Activated CD4-positive, alpha-beta memory T cell treated with anti-CD3 and anti-CD28 coated beads for 36 hours (primary cell): ENCODE measurements at regions not wholly inside any gene's neighbourhood (a gene's known extent, or its start where the extent isn't known, plus 50 kb on each side); places are given as distances from the start of the nearest gene placed in this dataset.

Source experiments
- CTCF ChIA-PET: fragments of 350-600 bp; sonication (Branson Sonifier 250); formaldehyde crosslinking; loops from one replicate; lab custom pipeline; 2021; ENCODE audit warnings: antibody characterized with exemption, inconsistent platforms; lab: Charles Lee
- POLR2A ChIA-PET: fragments of 350-600 bp; sonication (Branson Sonifier 250); formaldehyde crosslinking; loops from one replicate; lab custom pipeline; 2021; ENCODE audit warnings: antibody characterized with exemption; lab: Charles Lee
- DNase-seq: peaks from one replicate; pipeline ENCODE4 v3.0.0-alpha.2; 2020
- H3K27ac Mint-ChIP-seq: one replicate; pipeline ENCODE4 v1.8.0; 2021; ENCODE audit warnings: mixed read lengths
- H3K27me3 Mint-ChIP-seq: one replicate; pipeline ENCODE4 v1.8.0; 2021; ENCODE audit warnings: mixed read lengths
- H3K36me3 Mint-ChIP-seq: one replicate; pipeline ENCODE4 v1.8.0; 2021; ENCODE audit warnings: mixed read lengths
- H3K4me1 Mint-ChIP-seq: one replicate; pipeline ENCODE4 v1.8.0; 2021; ENCODE audit warnings: low read depth, mixed read lengths
- H3K4me3 Mint-ChIP-seq: one replicate; pipeline ENCODE4 v1.8.0; 2021; ENCODE audit warnings: mild to moderate bottlenecking, mixed read lengths
- H3K9me3 Mint-ChIP-seq: one replicate; pipeline ENCODE4 v1.8.0; 2021; ENCODE audit warnings: mixed read lengths
- intact Hi-C: fragments of 100-400 bp; cut with micrococcal nuclease; formaldehyde crosslinking; loops from one replicate; pipeline ENCODE4 v1.15.1; 2023

DNA sequence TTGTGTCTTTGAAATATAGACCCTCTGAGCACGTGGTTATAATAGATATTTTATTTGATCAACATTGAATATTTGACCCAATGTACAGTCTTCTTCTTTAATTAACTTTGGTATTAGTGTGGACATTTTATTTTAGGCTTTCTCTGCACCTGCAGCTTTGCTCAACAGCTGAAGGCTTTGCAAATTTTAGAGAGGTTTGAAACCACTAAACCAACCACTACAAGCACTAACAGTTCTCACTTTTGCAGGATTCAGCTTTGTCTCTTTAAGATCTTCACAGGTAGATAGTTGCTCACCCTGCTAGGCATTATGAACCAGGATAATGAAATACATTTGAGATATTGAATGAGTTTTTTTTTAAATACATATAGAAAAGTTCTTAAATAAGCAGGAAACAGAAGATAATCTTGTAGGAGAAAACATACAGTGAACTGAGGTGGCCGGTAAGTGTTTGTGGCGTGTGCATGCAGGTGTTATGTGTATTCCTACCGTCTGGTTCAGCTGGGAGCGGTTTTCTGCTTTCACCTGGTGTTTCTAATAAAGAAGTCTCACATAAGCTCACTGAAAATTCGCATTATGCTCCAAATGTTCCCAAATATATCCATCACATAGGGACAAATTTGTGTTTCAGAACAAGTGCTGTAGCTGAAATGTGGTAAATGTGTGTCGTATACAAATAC is 1508.3 kb upstream of the TENM3 start:
- DNase-seq, result no peak
- intact Hi-C loops, result no loop called here
- ChIA-PET POLR2A (no interaction called here), CTCF (no interaction called here)
- no peaks in the 10 kb centered on the region for H3K4me1 Mint-ChIP-seq
- H3K36me3 Mint-ChIP-seq, result no peaks in the 10 kb centered on the region
- no peaks in the 10 kb centered on the region for H3K27me3 Mint-ChIP-seq
- H3K9me3 Mint-ChIP-seq, result peaks cover 9% of the 10 kb centered on the region
- H3K4me3 Mint-ChIP-seq, result no peak overlapping the region
- no peak overlapping the region for H3K27ac Mint-ChIP-seq

DNA sequence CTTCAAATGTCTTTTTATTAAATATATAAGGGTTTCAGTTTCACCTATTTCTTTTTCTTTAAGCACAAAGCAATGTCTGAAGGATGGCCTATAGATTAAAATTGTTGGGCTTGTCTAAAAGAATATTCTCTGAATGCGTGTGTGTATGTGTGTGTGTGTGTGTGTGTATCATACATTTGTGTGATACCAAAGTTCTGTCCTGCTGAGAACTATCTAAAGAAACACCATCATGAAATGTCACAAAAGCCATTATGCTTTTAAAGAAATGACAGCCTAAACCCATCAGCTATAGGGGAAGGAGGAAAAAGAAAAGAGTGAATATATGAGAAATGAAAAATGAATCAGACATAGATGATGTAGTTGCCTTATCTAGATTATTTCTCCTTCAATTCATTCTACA is 1501.5 kb upstream of the TENM3 start:
- H3K4me1 Mint-ChIP-seq, result no peaks in the 10 kb centered on the region
- H3K36me3 Mint-ChIP-seq, result no peaks in the 10 kb centered on the region
- peaks cover 4% of the 10 kb centered on the region for H3K9me3 Mint-ChIP-seq
- H3K4me3 Mint-ChIP-seq, result no peak overlapping the region
- ChIA-PET POLR2A (no interaction called here), CTCF (no interaction called here)
- no peak for DNase-seq
- intact Hi-C loops, result no loop called here
- H3K27me3 Mint-ChIP-seq, result no peaks in the 10 kb centered on the region
- no peak overlapping the region for H3K27ac Mint-ChIP-seq

DNA sequence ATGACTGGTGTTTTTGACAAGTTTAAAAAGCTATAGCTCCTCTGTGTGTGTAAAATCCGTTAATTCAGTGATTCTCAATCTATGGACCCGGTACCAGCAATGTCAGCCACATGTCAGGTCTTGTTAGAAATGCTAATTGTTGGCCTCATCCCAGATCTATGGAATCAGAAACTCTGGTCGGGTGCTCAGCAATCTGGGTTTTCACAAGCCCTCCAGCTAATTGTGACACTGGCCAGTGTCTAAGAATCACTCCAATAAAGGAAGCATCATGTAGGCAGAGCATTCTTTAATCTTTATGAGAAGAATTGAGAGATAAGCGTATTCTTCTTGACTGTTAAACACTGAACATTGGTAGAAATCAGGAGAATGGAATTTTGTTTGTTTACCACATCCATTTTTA is 1498.2 kb upstream of the TENM3 start:
- ChIA-PET CTCF (no interaction called here), POLR2A (no interaction called here)
- Mint-ChIP-seq H3K4me1 (no peaks in the 10 kb centered on the region), H3K27ac (no peak overlapping the region), H3K36me3 (no peaks in the 10 kb centered on the region), H3K27me3 (no peaks in the 10 kb centered on the region), H3K9me3 (no peaks in the 10 kb centered on the region), H3K4me3 (no peak overlapping the region)
- DNase-seq, result no peak
- intact Hi-C loops, result no loop called here

DNA sequence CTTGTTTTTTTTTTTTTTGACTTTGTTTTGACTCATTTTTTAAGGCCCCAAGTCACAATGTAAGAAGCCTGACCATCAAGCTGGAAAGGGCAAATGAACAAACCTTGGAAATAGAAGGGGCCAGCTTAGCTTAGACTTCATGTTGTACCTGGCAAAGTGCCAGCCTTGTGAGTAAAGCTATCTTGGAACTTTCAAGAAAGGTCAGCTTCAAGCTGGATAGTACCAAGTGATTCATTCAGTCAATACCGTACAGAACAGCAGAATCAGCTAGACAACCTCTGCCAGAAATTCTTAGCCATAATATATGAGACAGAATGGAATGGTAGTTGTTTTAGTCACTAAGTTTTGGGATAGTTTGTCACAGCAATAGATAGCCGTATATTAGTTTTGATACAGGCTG is 1492.2 kb upstream of the TENM3 start:
- no peak for DNase-seq
- Mint-ChIP-seq H3K27me3 (no peaks in the 10 kb centered on the region), H3K27ac (no peak overlapping the region), H3K4me1 (no peaks in the 10 kb centered on the region), H3K9me3 (peaks cover 12% of the 10 kb centered on the region), H3K4me3 (no peak overlapping the region), H3K36me3 (peaks cover 2% of the 10 kb centered on the region)
- ChIA-PET CTCF (interaction anchor here (0.6 kb wide), 1 partner anchor 17 kb away, joined by 4 read pairs; no protein-coding TSS in a partner anchor), POLR2A (no interaction called here)
- intact Hi-C loops, result no loop called here

DNA sequence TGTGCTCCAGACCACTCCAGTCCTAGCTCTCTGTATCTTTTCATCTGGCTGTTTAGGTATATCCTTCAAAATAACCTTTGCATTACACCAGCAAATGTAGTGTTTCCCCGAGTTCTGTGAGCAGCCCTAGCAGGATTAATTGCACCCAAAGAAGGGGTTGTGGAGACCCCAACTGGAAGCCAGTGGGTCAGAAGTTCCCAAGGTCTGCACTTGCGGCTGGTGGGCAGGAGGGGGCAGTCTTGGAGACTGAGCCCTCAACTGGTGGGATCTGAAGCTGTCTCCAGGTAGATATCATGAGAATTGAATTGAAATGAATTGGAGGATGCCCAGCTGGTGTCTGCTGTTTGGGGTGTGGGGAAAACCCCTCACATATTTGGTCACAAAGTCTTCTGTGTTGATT is 1485.3 kb upstream of the TENM3 start:
- Mint-ChIP-seq H3K9me3 (peaks cover 3% of the 10 kb centered on the region), H3K27ac (no peak overlapping the region), H3K4me3 (no peak overlapping the region), H3K4me1 (no peaks in the 10 kb centered on the region), H3K36me3 (no peaks in the 10 kb centered on the region), H3K27me3 (no peaks in the 10 kb centered on the region)
- intact Hi-C loops, result no loop called here
- CTCF ChIA-PET, result no interaction called here
- no peak for DNase-seq
- POLR2A ChIA-PET, result no interaction called here

DNA sequence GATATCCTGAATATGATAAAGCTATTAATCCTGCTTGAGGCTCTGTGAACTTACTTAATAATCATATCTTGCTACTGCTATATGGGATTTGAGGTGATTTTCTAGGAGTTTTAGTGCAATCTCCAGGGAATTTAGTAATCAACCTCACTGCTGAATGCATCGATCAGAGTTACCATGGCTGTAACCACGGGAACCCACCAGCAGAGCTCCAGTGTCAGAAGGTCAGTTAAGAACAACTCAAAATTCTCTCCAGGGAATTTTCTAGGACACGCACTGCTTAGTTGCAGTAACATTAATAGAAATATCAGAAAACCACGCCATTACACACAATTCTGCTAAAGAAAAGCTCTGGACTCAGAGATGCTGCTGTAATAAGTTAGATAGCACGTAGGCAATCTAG is 1477.2 kb upstream of the TENM3 start:
- no peaks in the 10 kb centered on the region for H3K4me1 Mint-ChIP-seq
- H3K4me3 Mint-ChIP-seq, result no peak overlapping the region
- ChIA-PET CTCF (no interaction called here), POLR2A (no interaction called here)
- intact Hi-C loops, result no loop called here
- H3K27me3 Mint-ChIP-seq, result no peaks in the 10 kb centered on the region
- H3K27ac Mint-ChIP-seq, result no peak overlapping the region
- H3K36me3 Mint-ChIP-seq, result no peaks in the 10 kb centered on the region
- DNase-seq, result no peak
- no peaks in the 10 kb centered on the region for H3K9me3 Mint-ChIP-seq

DNA sequence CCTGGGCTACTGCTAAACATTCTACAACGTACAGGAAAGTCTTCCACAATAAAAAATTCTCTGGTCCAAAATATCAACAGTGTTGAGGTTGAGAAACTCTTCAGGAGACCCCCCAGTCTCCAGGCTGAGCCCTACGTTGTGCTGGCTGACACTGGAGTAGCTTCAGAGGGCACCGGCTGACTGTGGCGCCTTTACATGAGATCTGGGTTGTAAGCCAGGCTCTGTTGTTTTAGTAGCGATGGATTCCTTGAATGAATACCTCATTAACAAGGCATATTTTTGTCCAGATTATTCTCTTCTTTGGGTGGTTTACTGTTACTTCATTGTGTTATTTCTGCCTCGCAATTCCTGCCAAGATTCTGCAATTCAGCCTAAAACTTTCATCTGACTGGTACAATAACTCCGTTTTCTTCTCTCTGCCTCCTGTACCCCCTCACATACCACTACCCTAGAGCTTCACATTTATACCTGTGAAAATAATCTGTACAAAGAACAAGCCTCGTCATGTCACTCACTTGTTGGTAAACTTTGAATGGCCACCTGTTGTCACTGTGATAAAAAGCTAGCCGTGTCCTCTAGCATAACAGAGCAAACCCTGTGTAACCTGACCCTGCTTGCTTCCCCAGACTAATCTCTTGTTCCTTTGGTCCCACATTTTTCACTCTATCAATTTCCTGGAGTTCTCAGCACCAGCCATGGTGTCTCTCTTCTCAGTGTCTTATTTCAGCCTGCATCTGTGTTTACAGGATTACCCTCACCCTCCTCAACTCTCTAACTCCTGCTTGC is 1476.1 kb upstream of the TENM3 start:
- H3K27ac Mint-ChIP-seq, result no peak overlapping the region
- no peaks in the 10 kb centered on the region for H3K27me3 Mint-ChIP-seq
- H3K4me1 Mint-ChIP-seq, result no peaks in the 10 kb centered on the region
- no peaks in the 10 kb centered on the region for H3K36me3 Mint-ChIP-seq
- intact Hi-C loops, result no loop called here
- H3K9me3 Mint-ChIP-seq, result no peaks in the 10 kb centered on the region
- CTCF ChIA-PET, result interaction anchor here (1.2 kb wide), 1 partner anchor 103 kb away, joined by 3 read pairs; no protein-coding TSS in a partner anchor
- no peak for DNase-seq
- POLR2A ChIA-PET, result no interaction called here
- no peak overlapping the region for H3K4me3 Mint-ChIP-seq

DNA sequence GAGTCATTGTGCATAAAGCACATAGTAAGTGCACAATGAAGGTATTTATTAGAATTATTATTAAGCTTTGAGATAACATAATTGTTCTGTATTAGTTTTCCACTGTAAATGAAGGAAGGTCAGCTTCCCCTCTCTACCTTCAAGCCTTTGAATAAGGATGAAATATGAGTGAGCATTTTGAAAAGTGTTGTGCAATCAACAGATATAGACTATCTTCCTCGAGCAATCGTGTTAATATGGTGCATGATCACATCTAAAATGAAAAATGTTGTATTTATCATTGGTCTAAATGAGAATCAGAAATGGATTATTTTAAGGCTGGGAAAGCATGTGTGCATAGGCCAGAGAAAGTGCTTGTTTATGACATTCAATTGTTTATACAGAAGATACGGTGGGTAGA is 1474.6 kb upstream of the TENM3 start:
- Mint-ChIP-seq H3K9me3 (no peaks in the 10 kb centered on the region), H3K27me3 (no peaks in the 10 kb centered on the region), H3K4me1 (no peaks in the 10 kb centered on the region), H3K27ac (no peak overlapping the region), H3K36me3 (no peaks in the 10 kb centered on the region), H3K4me3 (no peak overlapping the region)
- intact Hi-C loops, result no loop called here
- ChIA-PET CTCF (no interaction called here), POLR2A (no interaction called here)
- DNase-seq, result no peak

DNA sequence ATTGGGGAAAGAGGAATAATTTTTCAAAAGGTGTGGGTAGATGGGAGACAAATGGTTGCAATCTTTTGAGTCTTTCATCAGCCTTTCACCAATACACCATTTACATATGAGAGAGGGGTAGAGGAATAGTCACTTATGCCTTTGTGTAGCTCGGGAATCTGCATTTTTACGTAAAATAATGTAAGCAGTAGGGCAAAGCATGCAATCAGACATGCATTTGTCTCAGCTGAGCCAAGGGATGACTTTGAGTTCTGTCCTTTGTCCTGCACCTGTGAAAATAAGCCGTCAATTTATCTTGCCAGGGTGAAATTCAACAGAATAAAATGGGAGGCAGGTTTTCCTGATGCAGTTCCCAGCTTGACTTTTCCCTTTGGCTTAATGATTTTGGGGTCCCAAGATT is 1473.4 kb upstream of the TENM3 start:
- POLR2A ChIA-PET, result no interaction called here
- intact Hi-C loops, result no loop called here
- H3K27me3 Mint-ChIP-seq, result no peaks in the 10 kb centered on the region
- no peaks in the 10 kb centered on the region for H3K36me3 Mint-ChIP-seq
- no peak overlapping the region for H3K4me3 Mint-ChIP-seq
- H3K4me1 Mint-ChIP-seq, result no peaks in the 10 kb centered on the region
- H3K9me3 Mint-ChIP-seq, result peaks cover 5% of the 10 kb centered on the region
- no peak for DNase-seq
- CTCF ChIA-PET, result no interaction called here
- H3K27ac Mint-ChIP-seq, result no peak overlapping the region

DNA sequence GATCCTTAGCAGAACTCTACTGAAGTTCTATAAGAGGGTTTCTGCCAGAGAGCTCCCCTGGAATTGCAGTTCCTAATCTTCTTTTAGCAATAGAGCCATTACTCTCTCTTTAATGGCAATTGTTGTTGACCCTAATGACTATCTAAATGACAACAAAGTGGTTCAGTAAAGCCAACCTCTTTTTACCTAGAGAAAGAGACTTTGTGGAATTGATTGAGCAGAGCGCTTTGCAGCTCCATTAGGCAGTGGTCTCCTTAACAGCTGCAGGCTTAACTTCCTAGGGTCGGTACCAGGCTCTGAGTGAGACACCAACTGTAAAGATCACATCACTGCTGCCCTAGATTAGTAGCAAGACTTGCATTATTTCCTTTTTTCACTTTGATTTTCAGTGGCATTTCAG is 1472.9 kb upstream of the TENM3 start:
- Mint-ChIP-seq H3K9me3 (peaks cover 5% of the 10 kb centered on the region), H3K27me3 (no peaks in the 10 kb centered on the region), H3K36me3 (no peaks in the 10 kb centered on the region), H3K4me3 (no peak overlapping the region), H3K4me1 (no peaks in the 10 kb centered on the region), H3K27ac (no peak overlapping the region)
- POLR2A ChIA-PET, result no interaction called here
- intact Hi-C loops, result no loop called here
- DNase-seq, result no peak
- CTCF ChIA-PET, result no interaction called here

DNA sequence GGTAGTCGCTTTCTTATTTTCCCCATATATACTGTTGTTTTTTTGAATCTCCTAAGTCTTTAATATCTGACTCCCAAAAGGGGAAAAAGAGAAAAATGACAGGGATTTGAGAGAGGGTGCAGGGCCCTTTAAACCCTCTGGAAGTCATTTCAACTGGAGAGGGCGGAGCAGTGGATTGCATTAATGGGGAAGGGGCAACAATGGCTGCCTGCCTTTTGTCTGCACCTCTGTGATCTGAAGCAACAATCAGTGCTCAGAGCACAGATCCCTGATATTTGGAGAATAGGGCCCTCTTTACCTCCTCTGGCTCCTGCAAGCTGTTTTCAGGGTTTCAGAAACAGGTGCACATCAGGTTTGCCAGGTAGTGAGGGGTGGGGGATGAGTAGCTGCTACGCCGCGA is 1458.3 kb upstream of the TENM3 start:
- no peaks in the 10 kb centered on the region for H3K36me3 Mint-ChIP-seq
- no peaks in the 10 kb centered on the region for H3K4me1 Mint-ChIP-seq
- H3K4me3 Mint-ChIP-seq, result no peak overlapping the region
- POLR2A ChIA-PET, result no interaction called here
- DNase-seq, result no peak
- intact Hi-C loops, result no loop called here
- CTCF ChIA-PET, result no interaction called here
- peaks cover 6% of the 10 kb centered on the region for H3K9me3 Mint-ChIP-seq
- no peaks in the 10 kb centered on the region for H3K27me3 Mint-ChIP-seq
- H3K27ac Mint-ChIP-seq, result no peak overlapping the region

DNA sequence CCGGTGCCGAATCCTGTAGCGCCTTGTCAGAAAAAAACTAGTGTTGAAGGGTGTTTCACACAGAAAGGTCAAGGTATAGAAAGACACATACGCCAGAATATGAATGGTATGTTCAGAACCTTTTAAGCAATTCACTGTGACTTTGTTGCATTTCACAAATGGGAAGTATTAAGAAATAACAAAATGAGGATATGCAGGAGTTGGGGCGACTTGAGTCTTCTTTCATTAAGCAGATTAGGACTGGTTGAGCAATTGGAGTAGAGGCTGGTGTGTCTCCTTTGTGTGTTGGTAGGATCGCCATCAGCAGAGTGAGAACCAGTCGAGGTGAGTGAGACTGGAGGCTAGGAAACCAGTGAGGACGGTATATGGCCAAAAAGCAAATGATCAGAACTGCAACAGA is 1454.5 kb upstream of the TENM3 start:
- Mint-ChIP-seq H3K27ac (no peak overlapping the region), H3K4me1 (no peaks in the 10 kb centered on the region), H3K36me3 (no peaks in the 10 kb centered on the region), H3K9me3 (peaks cover 4% of the 10 kb centered on the region), H3K4me3 (no peak overlapping the region), H3K27me3 (no peaks in the 10 kb centered on the region)
- no peak for DNase-seq
- ChIA-PET POLR2A (no interaction called here), CTCF (no interaction called here)
- intact Hi-C loops, result no loop called here

DNA sequence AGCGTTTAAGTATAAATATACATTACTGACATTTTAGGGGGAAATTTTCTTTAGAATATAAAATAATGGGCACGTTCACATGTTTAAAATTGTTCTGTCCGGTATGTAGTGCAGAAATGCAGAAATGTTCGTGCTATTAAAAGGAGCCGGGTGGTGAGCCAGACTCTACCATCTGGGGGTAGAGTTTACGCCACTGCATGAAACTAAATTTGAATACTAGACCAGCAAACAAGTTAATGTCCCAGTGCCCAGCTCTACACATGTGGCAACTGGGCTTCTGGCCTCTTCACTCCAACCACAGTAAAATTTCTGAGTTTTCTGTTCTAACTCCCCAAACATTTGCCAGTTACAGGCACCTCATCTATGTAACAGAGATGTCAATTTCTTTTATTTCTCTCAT is 1453.3 kb upstream of the TENM3 start:
- no peaks in the 10 kb centered on the region for H3K27me3 Mint-ChIP-seq
- no peaks in the 10 kb centered on the region for H3K36me3 Mint-ChIP-seq
- H3K27ac Mint-ChIP-seq, result no peak overlapping the region
- H3K4me3 Mint-ChIP-seq, result no peak overlapping the region
- no peaks in the 10 kb centered on the region for H3K4me1 Mint-ChIP-seq
- no peak for DNase-seq
- CTCF ChIA-PET, result no interaction called here
- H3K9me3 Mint-ChIP-seq, result no peaks in the 10 kb centered on the region
- POLR2A ChIA-PET, result no interaction called here
- intact Hi-C loops, result no loop called here
